BJ (cell line): ENCODE measurements at regions not wholly inside any gene's neighbourhood (a gene's known extent, or its start where the extent isn't known, plus 50 kb on each side); places are given as distances from the start of the nearest gene placed in this dataset.

ENCODE experiments used
- CTCF ChIA-PET: fragments of 350-600 bp; formaldehyde crosslinking; extraction: SDS; loops from one replicate; lab custom pipeline; 2021; ENCODE audit warnings: antibody characterized with exemption, inconsistent platforms; lab: Yijun Ruan, JAX
- POLR2A ChIA-PET: fragments of 300-600 bp; sonication (Branson Sonifier 250); formaldehyde crosslinking; extraction: SDS; loops from one replicate; lab custom pipeline; 2021; ENCODE audit warnings: antibody characterized with exemption; lab: Charles Lee
- DNase-seq: peaks from one replicate; pipeline ENCODE4 v3.0.0-alpha.2; 2011; ENCODE audit warnings: low read depth
- H3K27me3 ChIP-seq: 2 replicates; pipeline ENCODE4 v1.6.0; 2011; ENCODE audit warnings: low read length; ENCODE audit not compliant: control insufficient read depth, insufficient read depth
- H3K36me3 ChIP-seq: 2 replicates; pipeline ENCODE4 v1.5.1; 2011; ENCODE audit warnings: low read length; ENCODE audit not compliant: control insufficient read depth, insufficient read depth
- H3K4me3 ChIP-seq: 2 replicates; pipeline ENCODE4 v1.5.1; 2011; ENCODE audit warnings: low read depth, mild to moderate bottlenecking, control low read depth, low read length
- TF ChIP-seq, protein P1 (sequence below): IDR thresholded peaks from 2 replicates; pipeline ENCODE4 v1.5.1; 2011; ENCODE audit warnings: low read depth, mild to moderate bottlenecking, control low read depth, inconsistent platforms, low read length, moderate library complexity; ENCODE audit not compliant: insufficient read depth

DNA sequence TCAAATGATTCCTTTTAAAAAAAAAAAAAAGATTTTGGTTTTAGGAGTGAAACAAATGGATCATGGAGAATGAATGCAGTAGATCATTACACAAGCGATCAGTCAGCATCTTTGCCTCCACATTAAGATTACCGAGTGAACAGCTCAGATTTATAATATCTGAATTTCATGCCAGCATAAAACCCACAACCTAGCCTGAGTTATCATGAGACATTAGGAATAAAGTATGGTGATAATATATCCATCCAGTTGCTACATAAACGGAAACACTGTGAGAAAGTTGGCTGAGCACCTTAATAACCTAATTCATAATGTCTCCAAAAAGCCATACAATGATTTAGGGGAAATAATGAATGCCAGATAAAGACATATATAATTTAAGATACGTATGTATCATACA lies 553.1 kb upstream of the TUSC1 start:
- H3K36me3 ChIP-seq = no peaks in the 10 kb centered on the region
- POLR2A ChIA-PET = no interaction called here
- TF ChIP-seq, protein P1, sequence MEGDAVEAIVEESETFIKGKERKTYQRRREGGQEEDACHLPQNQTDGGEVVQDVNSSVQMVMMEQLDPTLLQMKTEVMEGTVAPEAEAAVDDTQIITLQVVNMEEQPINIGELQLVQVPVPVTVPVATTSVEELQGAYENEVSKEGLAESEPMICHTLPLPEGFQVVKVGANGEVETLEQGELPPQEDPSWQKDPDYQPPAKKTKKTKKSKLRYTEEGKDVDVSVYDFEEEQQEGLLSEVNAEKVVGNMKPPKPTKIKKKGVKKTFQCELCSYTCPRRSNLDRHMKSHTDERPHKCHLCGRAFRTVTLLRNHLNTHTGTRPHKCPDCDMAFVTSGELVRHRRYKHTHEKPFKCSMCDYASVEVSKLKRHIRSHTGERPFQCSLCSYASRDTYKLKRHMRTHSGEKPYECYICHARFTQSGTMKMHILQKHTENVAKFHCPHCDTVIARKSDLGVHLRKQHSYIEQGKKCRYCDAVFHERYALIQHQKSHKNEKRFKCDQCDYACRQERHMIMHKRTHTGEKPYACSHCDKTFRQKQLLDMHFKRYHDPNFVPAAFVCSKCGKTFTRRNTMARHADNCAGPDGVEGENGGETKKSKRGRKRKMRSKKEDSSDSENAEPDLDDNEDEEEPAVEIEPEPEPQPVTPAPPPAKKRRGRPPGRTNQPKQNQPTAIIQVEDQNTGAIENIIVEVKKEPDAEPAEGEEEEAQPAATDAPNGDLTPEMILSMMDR = no peak
- CTCF ChIA-PET = no interaction called here
- H3K4me3 ChIP-seq = no peak overlapping the region
- DNase-seq = no peak
- no peaks in the 10 kb centered on the region for H3K27me3 ChIP-seq

DNA sequence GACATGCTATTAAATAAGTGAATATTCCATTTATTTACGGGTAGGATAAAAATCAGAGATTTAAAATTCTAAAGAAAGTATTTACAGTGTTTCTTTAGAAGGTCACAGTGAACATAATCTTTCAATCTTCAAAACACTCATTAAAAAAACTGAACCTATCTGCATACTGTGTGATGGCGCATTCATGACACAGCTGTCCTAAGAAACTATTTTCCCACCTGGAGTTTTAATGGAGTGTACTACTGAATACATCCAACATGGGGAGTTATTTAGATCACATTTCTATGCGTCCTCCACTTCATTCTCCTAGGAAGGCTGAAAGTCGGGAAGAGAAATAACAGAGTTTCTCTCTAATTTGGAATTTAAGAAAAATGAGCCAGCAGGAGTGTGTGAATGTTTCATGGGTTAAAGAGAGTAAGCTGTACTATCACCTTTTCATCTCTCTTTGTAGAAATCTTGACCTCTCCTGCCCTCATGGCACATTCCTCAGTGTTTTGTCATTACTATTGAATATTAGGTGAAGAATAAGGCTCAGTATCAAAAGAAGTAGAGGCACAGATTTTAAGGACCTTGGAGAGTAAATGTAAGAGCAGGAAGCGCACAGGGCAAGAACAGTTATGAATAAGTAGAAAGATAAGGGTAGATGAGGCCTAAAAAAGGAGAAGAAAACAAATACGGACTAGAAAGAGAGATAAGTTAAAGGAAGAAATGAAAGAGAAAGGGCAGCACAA lies 551.2 kb upstream of the TUSC1 start:
- POLR2A ChIA-PET = no interaction called here
- CTCF ChIA-PET = no interaction called here
- Histone ChIP-seq H3K27me3 (no peaks in the 10 kb centered on the region), H3K4me3 (no peak overlapping the region), H3K36me3 (no peaks in the 10 kb centered on the region)
- TF ChIP-seq, protein P1 = no peak
- DNase-seq = no peak

DNA sequence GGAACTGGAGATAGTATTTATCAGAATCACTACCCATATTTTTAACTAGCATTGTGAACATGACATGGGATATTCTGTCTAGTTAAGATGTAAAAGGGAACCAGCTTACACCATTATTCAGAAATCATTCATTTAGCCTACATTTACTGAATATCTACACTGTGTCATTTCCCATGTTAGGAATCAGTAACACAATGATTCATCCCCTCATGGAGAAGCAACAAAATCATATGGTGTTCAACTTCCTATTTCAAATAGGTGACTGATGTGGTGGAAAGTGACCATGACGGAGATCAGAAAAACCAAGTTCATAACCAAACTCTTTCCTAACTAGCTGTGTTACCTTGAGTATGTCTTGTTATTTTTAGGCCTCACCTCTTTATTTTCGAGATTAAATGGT lies 550.0 kb upstream of the TUSC1 start:
- no peaks in the 10 kb centered on the region for H3K36me3 ChIP-seq
- TF ChIP-seq, protein P1 = no peak
- POLR2A ChIA-PET = no interaction called here
- DNase-seq = no peak
- no peak overlapping the region for H3K4me3 ChIP-seq
- H3K27me3 ChIP-seq = no peaks in the 10 kb centered on the region
- CTCF ChIA-PET = no interaction called here

DNA sequence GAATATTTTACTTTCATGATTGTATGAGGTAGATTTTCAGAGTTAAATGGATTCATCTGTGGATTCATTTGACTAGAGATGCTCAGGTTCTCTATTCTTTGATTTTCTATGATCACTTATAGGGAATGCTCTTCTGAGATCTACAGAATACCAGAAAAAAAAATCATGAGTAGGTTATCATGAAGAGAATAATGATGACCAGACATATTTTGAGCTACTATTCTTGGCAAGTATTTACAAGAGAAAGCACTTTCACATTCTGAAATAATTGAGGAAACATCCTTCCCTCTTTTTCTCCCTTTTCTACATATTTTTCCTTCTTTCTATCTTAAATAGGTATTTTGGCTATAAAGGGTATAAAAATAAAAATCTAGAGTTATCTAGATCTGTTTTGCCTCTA lies 543.0 kb upstream of the TUSC1 start:
- H3K27me3 ChIP-seq = no peaks in the 10 kb centered on the region
- no peak for DNase-seq
- CTCF ChIA-PET = interaction anchor here (1.0 kb wide), 1 partner anchor 9 kb away, joined by 3 read pairs; no protein-coding TSS in a partner anchor
- no peaks in the 10 kb centered on the region for H3K36me3 ChIP-seq
- POLR2A ChIA-PET = no interaction called here
- TF ChIP-seq, protein P1 = no peak
- H3K4me3 ChIP-seq = no peak overlapping the region

DNA sequence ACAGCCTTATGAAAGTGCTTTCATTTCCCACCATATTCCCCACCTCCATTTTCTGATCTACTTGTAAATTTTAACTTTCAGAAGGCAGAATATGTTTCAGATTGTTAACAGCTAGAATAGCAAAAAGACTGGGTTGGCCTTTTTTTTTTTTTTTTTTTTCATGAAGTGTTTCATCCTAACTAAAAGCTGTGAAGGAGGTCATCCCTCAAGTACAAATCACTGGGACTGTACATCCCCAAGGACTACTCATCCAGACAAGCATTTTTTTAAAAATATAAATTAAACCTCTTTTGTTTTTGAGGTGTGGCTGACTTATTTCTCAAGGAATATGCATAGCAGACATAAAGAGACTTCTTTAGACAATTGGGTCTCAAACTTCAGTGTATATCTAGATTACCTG lies 542.1 kb upstream of the TUSC1 start:
- no peak for DNase-seq
- POLR2A ChIA-PET = interaction anchor here (0.6 kb wide), 1 partner anchor 17 kb away, joined by 22 read pairs; no protein-coding TSS in a partner anchor
- no peaks in the 10 kb centered on the region for H3K36me3 ChIP-seq
- CTCF ChIA-PET = no interaction called here
- no peaks in the 10 kb centered on the region for H3K27me3 ChIP-seq
- no peak overlapping the region for H3K4me3 ChIP-seq
- TF ChIP-seq, protein P1 = no peak
